GM23338 (cell line): ENCODE measurements at regions not wholly inside any gene's neighbourhood (a gene's known extent, or its start where the extent isn't known, plus 50 kb on each side); places are given as distances from the start of the nearest gene placed in this dataset.

Experiments
- CTCF ChIP-seq, 2 experiments: fragments of 200-600 bp in 1 of 2; sonication (generic) in 1 of 2; conservative IDR thresholded peaks; 2 replicates each; pipeline versions ENCODE4 v1.5.1 to v1.6.1; 2016 to 2017; ENCODE audit warnings: antibody characterized with exemption in 2 of 2, low read depth in 2 of 2, mild to moderate bottlenecking in 2 of 2, moderate library complexity in 1 of 2
- EZH2phosphoT487 ChIP-seq: fragments of 200-600 bp; sonication (generic); IDR thresholded peaks from one replicate; pipeline ENCODE4 v1.8.1; 2018; ENCODE audit warnings: antibody characterized with exemption; ENCODE audit not compliant: unreplicated experiment
- POLR2AphosphoS5 ChIP-seq: IDR thresholded peaks from 2 replicates; pipeline ENCODE4 v1.6.1; 2016; ENCODE audit warnings: antibody characterized with exemption, low read depth

- TF ChIP-seq CTCF (conservative IDR thresholded peaks at IDR 0.05; ENCODE audit: low read depth in 2 of 2) (no peak), POLR2AphosphoS5 (no peak), EZH2phosphoT487 (no peak)
Observed at GRCh38 chr3:5488771-5489170, 301.3 kb downstream of the EDEM1 start.
